HS-5 (cell line): ENCODE measurements at regions not wholly inside any gene's neighbourhood (a gene's known extent, or its start where the extent isn't known, plus 50 kb on each side); places are given as distances from the start of the nearest gene placed in this dataset.
"Not testable (repeated sequence)": the region's sequence is repeated elsewhere in the genome, so short reads cannot be mapped to it uniquely, and the experiment has no call there.

Source experiments
- DNase-seq: peaks from one replicate; pipeline ENCODE4 v3.0.0-alpha.2; 2012; ENCODE audit warnings: low read depth

- DNase-seq, result no peak
Measured at GRCh38 chr19:28150129-28150528, 1062.8 kb downstream of the UQCRFS1 start.

DNA sequence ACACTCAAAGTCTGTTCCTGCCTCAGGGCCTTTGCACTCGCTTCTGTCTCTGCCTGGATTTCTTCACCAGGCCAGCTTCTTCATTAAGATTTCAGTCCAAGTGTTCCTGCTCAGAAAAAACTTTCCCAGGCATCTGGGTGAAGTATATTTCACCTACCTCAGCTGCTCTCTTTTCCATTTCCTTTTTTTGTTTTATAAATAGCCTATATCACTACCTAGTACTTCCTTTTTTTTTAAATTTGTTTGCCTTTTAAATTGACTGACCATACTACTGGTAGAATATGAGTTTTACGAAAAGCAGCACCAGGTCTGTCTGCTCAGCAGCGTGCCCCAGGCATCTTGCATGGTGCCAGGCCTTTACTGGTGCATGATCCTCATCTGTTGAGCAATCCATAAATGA is 1064.4 kb downstream of the UQCRFS1 start:
- no peak for DNase-seq

GRCh38 chr19:28142258-28142657 is 1070.7 kb downstream of the UQCRFS1 start:
- DNase-seq, result no peak

DNA sequence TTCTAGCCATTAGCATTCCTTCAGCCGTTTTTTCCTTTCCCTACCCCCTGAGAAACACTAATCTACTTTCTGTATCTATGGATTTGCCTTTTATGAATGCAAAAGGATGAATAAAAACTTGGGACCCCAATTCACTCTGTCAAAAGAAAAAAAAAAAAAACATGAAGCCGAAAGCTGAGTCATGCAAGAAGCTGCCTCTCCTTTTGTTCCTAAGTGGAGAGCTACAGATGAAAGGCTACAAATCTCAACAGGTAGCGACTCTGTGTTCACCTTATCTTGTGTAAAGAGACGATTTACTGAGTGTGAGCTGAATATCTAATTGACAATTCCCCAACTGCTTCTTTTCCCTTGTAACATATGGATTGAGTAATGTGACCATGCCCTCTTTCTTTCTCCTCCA is 1072.8 kb downstream of the UQCRFS1 start:
- no peak for DNase-seq

- DNase-seq, result no peak
Measured at GRCh38 chr19:28137772-28138171, 1075.2 kb downstream of the UQCRFS1 start.

- DNase-seq, result no peak
Measured at GRCh38 chr19:28136796-28137195, 1076.2 kb downstream of the UQCRFS1 start.

- no peak for DNase-seq
Measured at GRCh38 chr19:28135825-28136224, 1077.1 kb downstream of the UQCRFS1 start.

DNA sequence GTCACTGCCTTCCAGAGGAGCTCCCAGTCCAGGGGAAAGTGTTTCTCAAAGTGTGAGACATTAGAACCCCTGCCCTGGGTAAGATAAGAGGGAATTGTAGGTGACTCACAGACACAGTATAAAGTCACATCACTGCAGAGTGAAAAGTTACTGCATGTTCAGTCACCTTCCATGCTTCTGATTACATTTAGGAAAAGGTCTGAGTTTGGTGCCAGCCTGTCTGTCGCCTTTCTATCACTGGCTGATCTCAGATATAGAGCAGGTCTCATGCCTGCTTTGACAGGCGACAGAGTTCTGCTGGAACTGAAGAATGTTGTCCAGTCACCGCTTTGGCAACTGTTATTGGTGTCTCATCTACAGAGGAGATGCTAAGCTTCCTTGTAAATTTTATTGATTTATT is 1078.6 kb downstream of the UQCRFS1 start:
- DNase-seq, result no peak

DNA sequence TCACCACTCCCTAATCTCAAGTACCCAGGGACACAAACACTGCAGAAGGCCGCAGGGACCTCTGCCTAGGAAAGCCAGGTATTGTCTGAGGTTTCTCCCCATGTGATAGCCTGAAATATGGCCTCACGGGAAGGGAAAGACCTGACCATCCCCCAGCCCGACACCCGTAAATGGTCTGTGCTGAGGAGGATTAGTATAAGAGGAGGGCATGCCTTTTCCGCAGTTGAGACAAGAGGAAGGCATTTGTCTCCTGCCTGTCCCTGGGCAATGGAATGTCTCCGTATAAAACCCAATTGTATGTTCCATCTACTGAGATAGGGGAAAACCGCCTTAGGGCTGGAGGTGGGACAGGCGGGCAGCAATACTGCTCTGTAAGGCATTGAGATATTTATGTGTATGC is 1082.1 kb downstream of the UQCRFS1 start:
- DNase-seq, result not testable (repeated sequence)

GRCh38 chr19:28130066-28130511 is 1082.9 kb downstream of the UQCRFS1 start:
- DNase-seq, result no peak

- no peak for DNase-seq
Measured at GRCh38 chr19:28128341-28128740, 1084.6 kb downstream of the UQCRFS1 start.

DNA sequence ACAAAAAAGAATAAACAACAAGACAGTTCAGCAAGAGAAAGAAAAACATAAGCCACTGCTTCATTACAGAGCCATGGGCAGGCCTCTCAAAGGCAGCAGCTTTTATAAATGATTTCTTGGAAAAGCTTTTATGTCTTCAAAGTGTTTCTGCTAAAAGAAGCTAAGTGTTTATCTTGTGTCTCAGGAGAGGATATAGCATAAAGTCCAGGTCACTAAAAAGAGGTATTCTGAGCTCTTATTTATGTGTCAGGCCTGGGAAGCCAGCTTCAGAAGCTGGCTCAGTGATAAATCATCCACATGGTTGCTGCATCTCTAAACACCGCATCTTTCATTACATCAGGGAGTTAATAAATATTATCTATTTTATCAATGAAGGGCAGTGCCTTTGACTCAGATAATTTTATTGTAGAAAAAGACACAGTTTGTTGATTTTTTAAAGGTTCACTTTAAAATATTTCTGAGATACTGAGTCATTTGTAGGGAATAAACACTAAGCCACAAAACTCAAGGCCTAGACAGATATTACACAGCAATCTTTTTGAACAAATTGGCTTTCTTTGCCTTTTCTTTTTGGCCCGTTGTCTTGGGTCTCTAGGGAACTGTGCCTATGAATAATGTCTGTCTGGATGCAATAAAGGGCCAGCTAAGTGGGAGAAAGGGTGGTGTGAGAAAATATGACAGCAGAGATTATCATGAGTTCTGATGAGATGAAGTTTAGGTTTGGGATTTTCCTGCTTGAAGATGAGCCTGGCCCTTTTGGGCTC is 1086.6 kb downstream of the UQCRFS1 start:
- no peak for DNase-seq

GRCh38 chr19:28122734-28123133 is 1090.2 kb downstream of the UQCRFS1 start:
- DNase-seq, result no peak

DNA sequence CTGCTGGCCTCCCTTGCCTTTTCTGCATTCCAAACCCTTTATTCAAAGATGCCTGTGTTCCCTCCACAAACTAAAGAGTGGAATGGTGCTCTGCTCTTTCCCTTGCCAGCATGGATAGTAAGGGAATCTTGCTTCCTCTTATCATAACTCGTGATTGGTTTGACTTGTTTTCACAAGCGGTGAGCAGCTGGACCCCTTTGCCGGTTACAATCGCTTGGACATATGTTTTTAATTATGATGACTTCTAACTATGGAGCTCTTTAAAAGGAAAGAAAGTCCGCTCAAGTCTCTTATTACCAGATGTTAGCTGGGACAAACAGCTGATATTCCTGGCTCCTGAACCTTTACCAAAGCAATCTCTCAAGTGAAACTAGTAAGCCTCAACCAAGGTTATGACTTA is 1094.7 kb downstream of the UQCRFS1 start:
- no peak for DNase-seq

DNA sequence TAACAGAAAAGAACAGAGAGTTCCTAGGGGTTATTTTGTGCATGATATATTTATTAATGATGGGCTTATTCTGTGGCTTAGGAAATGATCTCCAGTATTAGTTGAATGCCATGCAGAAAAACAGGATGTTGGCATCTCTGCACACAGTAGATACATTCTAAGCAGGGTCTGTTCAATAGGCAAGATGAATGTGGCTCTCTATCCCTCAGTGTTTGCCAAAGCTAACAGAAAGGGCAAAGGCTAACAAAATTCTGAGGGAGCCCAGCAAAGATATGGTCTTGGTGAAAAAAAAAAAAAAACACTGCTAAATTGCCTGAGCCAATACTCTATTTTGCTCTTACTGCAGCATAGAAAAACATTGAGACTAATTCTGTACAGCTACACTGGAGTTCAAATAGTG is 1095.8 kb downstream of the UQCRFS1 start:
- DNase-seq, result no peak

GRCh38 chr19:28116379-28116778 is 1096.6 kb downstream of the UQCRFS1 start:
- not testable (repeated sequence) for DNase-seq

- no peak for DNase-seq
Measured at GRCh38 chr19:28103921-28104320, 1109.0 kb downstream of the UQCRFS1 start.

DNA sequence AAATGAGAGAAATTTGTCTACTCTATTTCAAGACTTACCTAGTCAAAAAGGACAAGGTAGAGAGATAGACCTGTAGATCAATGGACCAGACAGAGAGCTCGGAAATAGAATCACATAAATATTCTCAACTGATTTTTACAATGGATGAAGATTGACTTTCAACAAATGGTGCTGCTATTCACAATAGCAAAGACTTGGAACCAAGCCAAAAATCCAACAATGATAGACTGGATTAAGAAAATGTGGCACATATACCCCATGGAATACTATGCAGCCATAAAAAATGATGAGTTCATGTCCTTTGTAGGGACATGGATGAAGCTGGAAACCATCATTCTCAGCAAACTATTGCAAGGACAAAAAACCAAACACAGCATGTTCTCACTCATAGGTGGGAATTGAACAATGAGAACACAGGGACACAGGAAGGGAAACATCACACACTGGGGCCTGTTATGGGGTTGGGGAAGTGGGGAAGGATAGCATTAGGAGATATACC is 1128.2 kb downstream of the UQCRFS1 start:
- not testable (repeated sequence) for DNase-seq

- no peak for DNase-seq
Measured at GRCh38 chr19:28076628-28077027, 1136.3 kb downstream of the UQCRFS1 start.

DNA sequence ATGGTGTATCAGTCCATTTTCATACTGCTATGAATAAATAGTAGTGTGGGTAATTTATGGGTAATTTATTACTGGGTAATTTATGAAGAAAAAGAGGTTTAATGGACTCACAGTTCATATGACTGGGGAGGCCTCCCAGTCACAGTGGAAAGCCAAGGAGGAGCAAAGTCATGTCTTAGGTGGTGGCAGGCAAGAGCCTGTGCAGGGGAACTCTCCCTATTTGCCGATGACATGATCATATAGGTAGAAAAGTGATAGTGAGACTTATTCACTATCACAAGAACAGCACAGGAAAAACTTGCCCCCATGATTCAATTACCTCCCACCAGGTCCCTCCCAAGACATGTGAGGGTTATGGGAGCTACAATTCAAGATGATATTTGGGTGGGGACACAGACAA is 1137.7 kb downstream of the UQCRFS1 start:
- no peak for DNase-seq

DNA sequence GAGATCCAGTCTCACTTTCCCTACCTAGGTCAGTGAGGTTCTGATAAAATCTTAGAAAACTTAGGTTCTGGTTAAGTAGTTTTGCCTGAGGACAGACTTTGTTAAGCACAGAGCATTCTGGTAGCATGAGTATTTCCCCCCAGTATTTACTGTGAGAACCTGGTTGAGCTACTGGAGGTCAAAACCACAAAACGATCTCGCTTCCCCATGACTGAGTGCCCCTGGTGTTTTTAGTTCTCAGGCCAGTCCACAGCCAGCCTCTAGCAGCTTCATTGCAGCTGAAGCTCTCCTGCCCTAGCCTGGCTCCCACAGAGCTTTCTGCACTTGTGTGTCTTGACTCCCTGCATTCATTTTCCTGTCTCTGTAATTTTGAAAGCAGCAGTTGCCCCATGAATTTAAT is 1138.2 kb downstream of the UQCRFS1 start:
- no peak for DNase-seq

GRCh38 chr19:28067882-28068281 is 1145.1 kb downstream of the UQCRFS1 start:
- DNase-seq, result no peak

DNA sequence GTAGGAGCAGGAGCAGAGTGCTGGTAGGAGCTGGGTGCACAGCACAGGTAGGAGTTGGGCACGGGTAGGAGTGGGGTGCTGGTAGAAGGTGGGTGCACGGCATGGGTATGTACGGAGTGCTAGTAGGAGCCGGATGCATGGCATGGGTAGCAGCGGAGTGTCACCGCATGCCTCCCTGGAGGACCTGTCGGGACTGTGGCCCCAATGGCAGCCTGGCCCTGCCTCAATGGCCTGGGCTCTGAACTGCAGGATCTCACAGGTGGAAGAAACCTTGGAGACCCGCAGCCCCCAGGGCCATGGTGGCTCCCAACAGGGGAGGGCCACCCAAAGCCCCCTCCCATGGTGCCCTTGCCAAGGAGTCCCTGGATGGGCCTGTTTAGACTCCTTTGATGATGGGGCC is 1146.0 kb downstream of the UQCRFS1 start:
- DNase-seq, result no peak

DNA sequence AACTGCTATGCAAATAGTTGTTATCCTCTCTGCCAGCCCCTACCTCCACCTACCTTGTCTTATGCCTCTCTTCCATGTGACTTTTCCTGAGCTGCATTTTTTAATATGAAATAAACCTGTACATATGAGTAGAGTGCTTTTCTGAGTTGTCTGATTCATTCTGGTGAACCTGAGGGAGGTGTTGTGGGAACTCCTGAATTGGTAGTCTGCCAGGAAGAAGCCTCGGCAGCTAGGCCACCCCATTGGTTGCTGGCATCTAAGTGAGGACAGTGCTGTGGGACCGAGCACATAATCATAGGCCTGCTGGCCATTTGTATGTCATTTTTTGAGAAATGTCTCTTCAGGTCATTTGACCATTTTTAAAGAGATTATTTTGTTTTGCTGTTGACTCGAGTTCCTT is 1146.8 kb downstream of the UQCRFS1 start:
- no peak for DNase-seq
